ENCODE measurements at regions not wholly inside any gene's neighbourhood (a gene's known extent, or its start where the extent isn't known, plus 50 kb on each side); places are given as distances from the start of the nearest gene placed in this dataset.

DNA sequence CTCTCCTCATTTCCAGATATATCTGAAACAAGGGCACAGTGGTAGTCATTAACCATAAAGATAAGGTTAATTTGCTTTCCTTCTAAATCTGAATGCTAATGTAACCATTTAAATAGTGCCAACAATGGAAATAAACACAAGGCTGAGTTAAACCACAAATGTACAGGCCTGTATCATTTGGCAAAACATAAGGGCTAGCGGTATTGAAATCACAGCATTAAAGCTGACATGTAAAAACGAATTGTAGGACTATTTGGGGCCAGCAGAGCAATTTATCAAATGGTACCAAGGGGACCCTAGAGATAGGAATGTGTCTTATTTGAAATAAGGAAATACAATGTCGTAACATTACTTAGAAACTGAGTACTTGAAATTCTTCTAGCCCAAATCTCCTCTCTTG lies 247.5 kb upstream of the RPS23 start (continued):
- TF ChIP-seq FOXK1 (CRISPR knock-in tag; IDR thresholded peaks at IDR 0.05), result no peak

GRCh38 chr5:82523633-82524032 lies 245.5 kb upstream of the RPS23 start:
- DNase-seq (ENCODE audit: low spot score) (no peak), ATAC-seq (peak; percentile 83)
- no peak overlapping the region for H3K4me3 Mint-ChIP-seq
- peak overlapping the region; percentile 8; the same call in 1 of the 2 replicates for H3K27ac Mint-ChIP-seq
- peaks cover 37% of the 10 kb centered on the region for H3K4me1 Mint-ChIP-seq
- CTCF ChIA-PET, result interaction anchor here (1.4 kb wide), 1 partner anchor 29 kb away, joined by 3 read pairs; no protein-coding TSS in a partner anchor
- POLR2A ChIA-PET, result no interaction called here
- H3K9me3 Mint-ChIP-seq, result peaks cover 20% of the 10 kb centered on the region
- no peaks in the 10 kb centered on the region for H3K27me3 Mint-ChIP-seq (ENCODE audit: low read depth)
- peaks cover 3% of the 10 kb centered on the region; the same call in 1 of the 2 replicates for H3K36me3 Mint-ChIP-seq
- TF ChIP-seq MYBL2 (CRISPR knock-in tag; IDR thresholded peaks at IDR 0.05) (0 out of 2 replicates have a peak, but pooled peaks have one; percentile 44), HMGA2 (CRISPR knock-in tag; IDR thresholded peaks at IDR 0.05) (no peak)
- TF ChIP-seq, protein P1, sequence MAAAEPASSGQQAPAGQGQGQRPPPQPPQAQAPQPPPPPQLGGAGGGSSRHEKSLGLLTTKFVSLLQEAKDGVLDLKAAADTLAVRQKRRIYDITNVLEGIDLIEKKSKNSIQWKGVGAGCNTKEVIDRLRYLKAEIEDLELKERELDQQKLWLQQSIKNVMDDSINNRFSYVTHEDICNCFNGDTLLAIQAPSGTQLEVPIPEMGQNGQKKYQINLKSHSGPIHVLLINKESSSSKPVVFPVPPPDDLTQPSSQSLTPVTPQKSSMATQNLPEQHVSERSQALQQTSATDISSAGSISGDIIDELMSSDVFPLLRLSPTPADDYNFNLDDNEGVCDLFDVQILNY (CRISPR knock-in tag; IDR thresholded peaks at IDR 0.05), result no peak
- TF ChIP-seq, protein P2, sequence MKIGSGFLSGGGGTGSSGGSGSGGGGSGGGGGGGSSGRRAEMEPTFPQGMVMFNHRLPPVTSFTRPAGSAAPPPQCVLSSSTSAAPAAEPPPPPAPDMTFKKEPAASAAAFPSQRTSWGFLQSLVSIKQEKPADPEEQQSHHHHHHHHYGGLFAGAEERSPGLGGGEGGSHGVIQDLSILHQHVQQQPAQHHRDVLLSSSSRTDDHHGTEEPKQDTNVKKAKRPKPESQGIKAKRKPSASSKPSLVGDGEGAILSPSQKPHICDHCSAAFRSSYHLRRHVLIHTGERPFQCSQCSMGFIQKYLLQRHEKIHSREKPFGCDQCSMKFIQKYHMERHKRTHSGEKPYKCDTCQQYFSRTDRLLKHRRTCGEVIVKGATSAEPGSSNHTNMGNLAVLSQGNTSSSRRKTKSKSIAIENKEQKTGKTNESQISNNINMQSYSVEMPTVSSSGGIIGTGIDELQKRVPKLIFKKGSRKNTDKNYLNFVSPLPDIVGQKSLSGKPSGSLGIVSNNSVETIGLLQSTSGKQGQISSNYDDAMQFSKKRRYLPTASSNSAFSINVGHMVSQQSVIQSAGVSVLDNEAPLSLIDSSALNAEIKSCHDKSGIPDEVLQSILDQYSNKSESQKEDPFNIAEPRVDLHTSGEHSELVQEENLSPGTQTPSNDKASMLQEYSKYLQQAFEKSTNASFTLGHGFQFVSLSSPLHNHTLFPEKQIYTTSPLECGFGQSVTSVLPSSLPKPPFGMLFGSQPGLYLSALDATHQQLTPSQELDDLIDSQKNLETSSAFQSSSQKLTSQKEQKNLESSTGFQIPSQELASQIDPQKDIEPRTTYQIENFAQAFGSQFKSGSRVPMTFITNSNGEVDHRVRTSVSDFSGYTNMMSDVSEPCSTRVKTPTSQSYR (CRISPR knock-in tag; IDR thresholded peaks at IDR 0.05), result no peak
- TF ChIP-seq, protein P3, sequence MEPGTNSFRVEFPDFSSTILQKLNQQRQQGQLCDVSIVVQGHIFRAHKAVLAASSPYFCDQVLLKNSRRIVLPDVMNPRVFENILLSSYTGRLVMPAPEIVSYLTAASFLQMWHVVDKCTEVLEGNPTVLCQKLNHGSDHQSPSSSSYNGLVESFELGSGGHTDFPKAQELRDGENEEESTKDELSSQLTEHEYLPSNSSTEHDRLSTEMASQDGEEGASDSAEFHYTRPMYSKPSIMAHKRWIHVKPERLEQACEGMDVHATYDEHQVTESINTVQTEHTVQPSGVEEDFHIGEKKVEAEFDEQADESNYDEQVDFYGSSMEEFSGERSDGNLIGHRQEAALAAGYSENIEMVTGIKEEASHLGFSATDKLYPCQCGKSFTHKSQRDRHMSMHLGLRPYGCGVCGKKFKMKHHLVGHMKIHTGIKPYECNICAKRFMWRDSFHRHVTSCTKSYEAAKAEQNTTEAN (CRISPR knock-in tag; IDR thresholded peaks at IDR 0.05), result 0 out of 2 replicates have a peak, but pooled peaks have one; percentile 7

DNA sequence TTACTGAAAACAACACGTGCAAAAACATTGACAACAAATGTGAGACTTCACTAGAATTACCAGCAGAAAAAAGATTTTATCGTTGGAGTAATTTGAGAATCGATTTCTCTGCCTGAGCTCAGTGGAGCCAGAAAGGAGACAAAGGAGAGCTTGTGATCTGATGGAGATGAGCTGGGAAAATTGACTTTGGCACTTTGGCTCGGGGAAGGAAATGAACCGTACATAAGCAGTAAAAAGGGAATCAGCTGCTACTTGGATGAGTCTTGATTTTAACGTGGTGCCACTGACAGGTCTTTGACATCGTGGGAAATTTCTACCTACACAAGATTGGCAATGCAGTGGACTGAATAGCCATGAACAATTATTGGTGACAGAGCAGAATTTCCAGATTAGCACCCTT lies 244.7 kb upstream of the RPS23 start:
- H3K27me3 Mint-ChIP-seq (ENCODE audit: low read depth), result no peaks in the 10 kb centered on the region
- peaks cover 37% of the 10 kb centered on the region for H3K4me1 Mint-ChIP-seq
- CTCF ChIA-PET, result interaction anchor here (1.4 kb wide), 1 partner anchor 28 kb away, joined by 3 read pairs; no protein-coding TSS in a partner anchor
- TF ChIP-seq ZNF423 (CRISPR knock-in tag; IDR thresholded peaks at IDR 0.05) (no peak), GABPB1 (CRISPR knock-in tag; IDR thresholded peaks at IDR 0.05) (no peak)
- H3K9me3 Mint-ChIP-seq, result peaks cover 13% of the 10 kb centered on the region
- H3K4me3 Mint-ChIP-seq, result no peak overlapping the region
- ATAC-seq (no peak), DNase-seq (ENCODE audit: low spot score) (no peak)
- 0 out of 2 replicates have a peak overlapping the region, but pooled peaks have one; percentile 19 for H3K27ac Mint-ChIP-seq
- peaks cover under 1% of the 10 kb centered on the region; the same call in 1 of the 2 replicates for H3K36me3 Mint-ChIP-seq
- POLR2A ChIA-PET, result no interaction called here

- Mint-ChIP-seq H3K9me3 (peaks cover 5% of the 10 kb centered on the region; the same call in 1 of the 2 replicates), H3K36me3 (no peaks in the 10 kb centered on the region), H3K27ac (no peak overlapping the region), H3K27me3 (ENCODE audit: low read depth) (no peaks in the 10 kb centered on the region), H3K4me1 (peaks cover 37% of the 10 kb centered on the region), H3K4me3 (no peak overlapping the region)
- DNase-seq (ENCODE audit: low spot score) (no peak), ATAC-seq (no peak)
- CTCF ChIA-PET, result no interaction called here
- POLR2A ChIA-PET, result no interaction called here
- TF ChIP-seq NR2C2 (CRISPR knock-in tag; IDR thresholded peaks at IDR 0.05) (no peak), TCF7 (CRISPR knock-in tag; IDR thresholded peaks at IDR 0.05; ENCODE audit: low read depth) (no peak), JAZF1 (CRISPR knock-in tag; IDR thresholded peaks at IDR 0.05) (no peak), MAX (CRISPR knock-in tag; IDR thresholded peaks at IDR 0.05) (no peak), FOXP4 (CRISPR knock-in tag; IDR thresholded peaks at IDR 0.05) (no peak), NR1H2 (CRISPR knock-in tag; IDR thresholded peaks at IDR 0.05) (no peak)
- TF ChIP-seq, protein P4, sequence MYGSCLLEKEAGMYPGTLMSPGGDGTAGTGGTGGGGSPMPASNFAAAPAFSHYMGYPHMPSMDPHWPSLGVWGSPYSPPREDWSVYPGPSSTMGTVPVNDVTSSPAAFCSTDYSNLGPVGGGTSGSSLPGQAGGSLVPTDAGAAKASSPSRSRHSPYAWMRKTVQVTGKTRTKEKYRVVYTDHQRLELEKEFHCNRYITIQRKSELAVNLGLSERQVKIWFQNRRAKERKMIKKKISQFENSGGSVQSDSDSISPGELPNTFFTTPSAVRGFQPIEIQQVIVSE (CRISPR knock-in tag; IDR thresholded peaks at IDR 0.05; ENCODE audit: borderline replicate concordance), result no peak
- TF ChIP-seq, protein P5, sequence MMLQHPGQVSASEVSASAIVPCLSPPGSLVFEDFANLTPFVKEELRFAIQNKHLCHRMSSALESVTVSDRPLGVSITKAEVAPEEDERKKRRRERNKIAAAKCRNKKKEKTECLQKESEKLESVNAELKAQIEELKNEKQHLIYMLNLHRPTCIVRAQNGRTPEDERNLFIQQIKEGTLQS (CRISPR knock-in tag; conservative IDR thresholded peaks at IDR 0.05), result no peak
Measured at GRCh38 chr5:82521431-82522051, 243.4 kb upstream of the RPS23 start.
